ENCODE measurements at regions not wholly inside any gene's neighbourhood (a gene's known extent, or its start where the extent isn't known, plus 50 kb on each side); places are given as distances from the start of the nearest gene placed in this dataset.

DNA sequence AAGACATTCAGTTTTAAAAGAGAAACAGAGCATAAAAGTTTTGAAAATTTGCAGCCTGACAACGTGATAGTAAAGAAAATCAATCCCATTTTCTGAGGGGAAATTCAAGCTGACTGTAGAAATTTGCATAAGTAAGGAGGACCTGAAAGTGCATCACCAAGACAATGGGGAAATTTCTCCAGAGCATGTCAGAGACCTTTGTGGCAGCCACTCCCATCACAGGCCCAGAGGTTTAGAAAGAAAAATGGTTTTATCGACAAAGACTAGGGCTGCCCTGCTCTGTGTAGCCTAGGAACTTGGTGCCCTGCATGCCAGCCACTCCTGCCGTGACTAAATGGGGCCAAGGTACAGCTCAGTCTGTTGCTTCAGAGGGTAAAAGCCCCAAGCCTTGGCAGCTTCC, 1640.2 kb upstream of the PRMT6 start:
- Histone ChIP-seq H3K4me2 (ENCODE audit: insufficient read depth, low read length) (no peak overlapping the region), H3K36me3 (ENCODE audit: control insufficient read depth in 2 of 2, extremely low read depth in 1 of 2, insufficient read depth in 2 of 2, low read length in 2 of 2) (no peaks in the 10 kb centered on the region), H3K9me1 (replicated peaks; ENCODE audit: control insufficient read depth, extremely low read depth, insufficient read depth, low read length) (no peaks in the 10 kb centered on the region), H3K27ac (ENCODE audit: insufficient read depth, low read depth, low read length) (no peak overlapping the region), H3K9me3 (replicated peaks; ENCODE audit: control insufficient read depth, insufficient read depth, low read length) (no peaks in the 10 kb centered on the region), H2AFZ (ENCODE audit: low read depth, low read length) (no peak overlapping the region), H3K4me1 (ENCODE audit: control insufficient read depth, extremely low read depth, insufficient read depth, low read length) (no peaks in the 10 kb centered on the region), H3K4me3 (replicated peaks in 1 of 3; ENCODE audit: insufficient read depth in 1 of 3, low read depth in 1 of 3, low read length in 3 of 3) (no peak overlapping the region), H4K20me1 (replicated peaks; ENCODE audit: control insufficient read depth, extremely low read depth, insufficient read depth, low read length) (no peaks in the 10 kb centered on the region), H3K79me2 (ENCODE audit: control insufficient read depth, insufficient read depth, low read length) (no peaks in the 10 kb centered on the region), H3K27me3 (ENCODE audit: control insufficient read depth in 2 of 2, insufficient read depth in 2 of 2, low read length in 2 of 2) (no peaks in the 10 kb centered on the region), H3K9ac (replicated peaks; ENCODE audit: extremely low read depth, insufficient read depth, low read length) (no peak overlapping the region)
- dilution Hi-C loops (cut with MboI; ENCODE audit: extremely low pct_ligation_motif_present, low sequenced_read_pairs) (no loop called here), intact Hi-C loops (cut with micrococcal nuclease) (no loop called here)
- TF ChIP-seq POLR2AphosphoS5 (IDR thresholded peaks at IDR 0.05; ENCODE audit: insufficient read depth, low read depth, low read length), result no peak
- DNase-seq (ENCODE audit: low read depth, low spot score), result no peak
- no peak for FAIRE-seq
- BruUV-seq (replicated peaks), result no TSS peak
- POLR2A ChIA-PET, result no interaction called here
- CTCF ChIA-PET, result no interaction called here

- DNase-seq (ENCODE audit: low read depth, low spot score) (no peak), FAIRE-seq (no peak)
- no peak overlapping the region for H3K27ac ChIP-seq (ENCODE audit: insufficient read depth, low read depth, low read length)
- no peak overlapping the region for H3K9ac ChIP-seq (replicated peaks; ENCODE audit: extremely low read depth, insufficient read depth, low read length)
- ChIA-PET POLR2A (no interaction called here), CTCF (no interaction called here)
- dilution Hi-C loops (cut with MboI; ENCODE audit: extremely low pct_ligation_motif_present, low sequenced_read_pairs) (no loop called here), intact Hi-C loops (cut with micrococcal nuclease) (no loop called here)
- BruUV-seq (replicated peaks), result no TSS peak
- no peak overlapping the region for H3K4me3 ChIP-seq (replicated peaks in 1 of 3; ENCODE audit: insufficient read depth in 1 of 3, low read depth in 1 of 3, low read length in 3 of 3)
- no peak overlapping the region for H3K4me2 ChIP-seq (ENCODE audit: insufficient read depth, low read length)
- H3K27me3 ChIP-seq (ENCODE audit: control insufficient read depth in 2 of 2, insufficient read depth in 2 of 2, low read length in 2 of 2), result no peaks in the 10 kb centered on the region
- TF ChIP-seq FOS (IDR thresholded peaks at IDR 0.05; ENCODE audit: borderline replicate concordance, insufficient read depth, low read length) (no peak), CTCF (IDR thresholded peaks at IDR 0.05; ENCODE audit: extremely low read depth in 1 of 2, insufficient read depth in 1 of 2, low read depth in 1 of 2, low read length in 2 of 2) (no peak), GATA2 (IDR thresholded peaks at IDR 0.05; ENCODE audit: insufficient read depth, insufficient read length, low read depth, low read length) (no peak), POLR2A (IDR thresholded peaks at IDR 0.05; ENCODE audit: low read depth, low read length) (no peak), MYC (IDR thresholded peaks at IDR 0.05; ENCODE audit: low read depth, low read length) (no peak)
- H3K4me1 ChIP-seq (ENCODE audit: control insufficient read depth, extremely low read depth, insufficient read depth, low read length), result no peaks in the 10 kb centered on the region
- H3K9me1 ChIP-seq (replicated peaks; ENCODE audit: control insufficient read depth, extremely low read depth, insufficient read depth, low read length), result no peaks in the 10 kb centered on the region
- no peaks in the 10 kb centered on the region for H4K20me1 ChIP-seq (replicated peaks; ENCODE audit: control insufficient read depth, extremely low read depth, insufficient read depth, low read length)
- no peaks in the 10 kb centered on the region for H3K79me2 ChIP-seq (ENCODE audit: control insufficient read depth, insufficient read depth, low read length)
- H3K9me3 ChIP-seq (replicated peaks; ENCODE audit: control insufficient read depth, insufficient read depth, low read length), result no peaks in the 10 kb centered on the region
- H3K36me3 ChIP-seq (ENCODE audit: control insufficient read depth in 2 of 2, extremely low read depth in 1 of 2, insufficient read depth in 2 of 2, low read length in 2 of 2), result no peaks in the 10 kb centered on the region
- H2AFZ ChIP-seq (ENCODE audit: low read depth, low read length), result no peak overlapping the region
These were observed 1637.4 kb upstream of the PRMT6 start for GRCh38 chr1:105419030-105419429.

Data from endothelial cell of umbilical vein (primary cell).